ENCODE measurements at regions not wholly inside any gene's neighbourhood (a gene's known extent, or its start where the extent isn't known, plus 50 kb on each side); places are given as distances from the start of the nearest gene placed in this dataset.

DNA sequence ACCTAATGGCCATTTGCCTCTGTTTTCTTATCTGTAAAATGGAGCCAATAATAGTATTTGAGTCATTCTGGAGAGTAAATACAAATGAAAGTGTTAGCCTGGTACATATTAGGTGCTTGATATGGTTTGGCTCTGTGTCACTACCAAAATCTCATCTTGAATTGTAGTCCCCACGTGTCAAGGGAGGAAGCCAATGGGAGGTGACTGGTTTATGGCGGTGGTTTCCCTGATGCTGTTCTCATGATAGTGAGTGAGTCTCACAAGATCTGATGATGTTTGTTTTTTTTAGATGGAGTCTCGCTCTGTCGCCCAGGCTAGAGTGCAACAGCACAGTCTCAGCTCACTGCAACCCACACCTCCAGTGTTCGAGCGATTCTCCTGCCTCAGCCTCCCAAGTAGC is 194.0 kb upstream of the SEMA3E start:
- 90% methylated on average over 6 of the region's 6 CpGs; no CpG with 5 or more reads in 1 of the 2 experiments for WGBS, 2 experiments (ENCODE audit: extremely low coverage in 1 of 2, insufficient coverage in 1 of 2, insufficient read length in 1 of 2, insufficient replicate concordance in 2 of 2, low coverage in 1 of 2, low lambda C conversion rate in 2 of 2, missing lambda C conversion rate in 1 of 2)
- Histone ChIP-seq H3K27ac (ENCODE audit: low read depth, low read length) (no peak overlapping the region), H3K4ac (replicated peaks; ENCODE audit: insufficient read length, low read depth, low read length) (no peak overlapping the region), H2BK120ac (replicated peaks; ENCODE audit: low read depth, low read length) (no peak overlapping the region), H2BK20ac (ENCODE audit: low read length) (no peak overlapping the region), H2AFZ (ENCODE audit: low read length) (no peak overlapping the region), H3K79me1 (ENCODE audit: low read depth, low read length) (no peaks in the 10 kb centered on the region), H2BK15ac (ENCODE audit: low read length) (no peak overlapping the region), H3K9me3 (ENCODE audit: insufficient read depth in 2 of 2, low read depth in 1 of 2, low read length in 1 of 2) (no peaks in the 10 kb centered on the region; a peak in 1 of 4 replicates), H3K79me2 (ENCODE audit: control insufficient read depth in 1 of 2, insufficient read depth in 2 of 2, low read length in 2 of 2) (no peaks in the 10 kb centered on the region), H3K56ac (replicated peaks; ENCODE audit: insufficient read length, low read depth, low read length) (no peak overlapping the region), H3K18ac (ENCODE audit: extremely low read depth, low read length) (no peak overlapping the region), H4K91ac (replicated peaks; ENCODE audit: insufficient read length, low read length) (no peak overlapping the region), H3K9ac (replicated peaks in 1 of 4; ENCODE audit: extremely low read depth in 1 of 4, low read depth in 3 of 4, low read length in 3 of 4) (no peak overlapping the region), H3K4me2 (ENCODE audit: insufficient read depth in 1 of 2, low read depth in 2 of 2, low read length in 2 of 2) (no peak overlapping the region), H3K23me2 (ENCODE audit: low read depth, low read length) (no peaks in the 10 kb centered on the region), H3K27me3 (replicated peaks in 1 of 4; ENCODE audit: control insufficient read depth in 3 of 4, extremely low read depth in 1 of 4, insufficient read depth in 3 of 4, low read length in 3 of 4) (no peaks in the 10 kb centered on the region), H2BK12ac (ENCODE audit: low read depth, low read length) (no peak overlapping the region), H3K4me3 (ENCODE audit: extremely low read depth in 1 of 4, insufficient read depth in 2 of 4, low read depth in 3 of 4, low read length in 4 of 4) (no peak overlapping the region), H4K5ac (ENCODE audit: insufficient read length, low read depth, low read length) (no peak overlapping the region), H3K14ac (ENCODE audit: insufficient read length) (no peak overlapping the region), H4K20me1 (replicated peaks in 1 of 2; ENCODE audit: control insufficient read depth in 1 of 2, insufficient read depth in 2 of 2, low read length in 2 of 2) (no peaks in the 10 kb centered on the region), H4K8ac (ENCODE audit: extremely low read depth, insufficient read depth, low read length) (no peak overlapping the region), H3K36me3 (ENCODE audit: control insufficient read depth in 2 of 4, insufficient read depth in 4 of 4, low read length in 3 of 4) (no peaks in the 10 kb centered on the region), H2AK5ac (ENCODE audit: low read depth, low read length) (no peak overlapping the region), H3K4me1 (replicated peaks in 1 of 4; ENCODE audit: control insufficient read depth in 3 of 4, insufficient read depth in 4 of 4, low read length in 3 of 4) (peaks cover 0 to 3% (median 0%) of the 10 kb centered on the region in 4 experiments; a peak in 1 of 7 replicates), H2BK5ac (ENCODE audit: low read depth, low read length) (no peak overlapping the region), H3K23ac (ENCODE audit: insufficient read length) (no peak overlapping the region)
- POLR2A ChIA-PET (ENCODE audit: partially characterized antibody) = no interaction called here
- no peak for FAIRE-seq
- CTCF ChIA-PET (ENCODE audit: partially characterized antibody) = no interaction called here
- TF ChIP-seq TAF7 (optimal IDR thresholded peaks at IDR 0.05; ENCODE audit: borderline replicate concordance, low read depth, low read length) (no peak), EGR1 (IDR thresholded peaks at IDR 0.05; ENCODE audit: borderline replicate concordance, low read depth, low read length) (no peak)
- no peak for DNase-seq (ENCODE audit: low read depth in 1 of 2, low spot score in 2 of 2)

All from H1 (cell line).